Fibroblast of peridontal ligament (primary cell): ENCODE measurements at regions not wholly inside any gene's neighbourhood (a gene's known extent, or its start where the extent isn't known, plus 50 kb on each side); places are given as distances from the start of the nearest gene placed in this dataset.

Experiments used
- DNase-seq: peaks from one replicate; pipeline ENCODE4 v3.0.0-alpha.2; 2010; ENCODE audit errors: extremely low read depth

DNA sequence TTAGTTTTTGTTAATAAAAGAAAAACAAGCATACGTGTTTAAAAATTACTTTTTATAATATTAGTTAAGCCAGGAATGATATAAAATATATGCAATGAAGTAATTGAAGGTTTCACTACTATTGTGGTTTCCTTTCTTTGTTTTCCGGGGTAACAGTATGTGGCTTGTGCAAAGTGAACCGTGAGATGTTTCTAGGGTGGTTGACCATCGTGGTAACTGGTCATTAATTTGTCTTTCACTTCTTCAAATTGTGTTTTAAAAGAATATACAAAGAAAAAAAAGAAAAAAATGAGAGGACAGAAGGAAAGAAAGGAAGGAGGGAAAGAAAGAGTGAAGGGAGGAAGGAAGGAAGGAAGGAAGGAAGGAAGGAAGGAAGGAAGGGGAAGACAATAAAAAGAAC is 330.1 kb upstream of the CPXCR1 start:
- no peak for DNase-seq

DNA sequence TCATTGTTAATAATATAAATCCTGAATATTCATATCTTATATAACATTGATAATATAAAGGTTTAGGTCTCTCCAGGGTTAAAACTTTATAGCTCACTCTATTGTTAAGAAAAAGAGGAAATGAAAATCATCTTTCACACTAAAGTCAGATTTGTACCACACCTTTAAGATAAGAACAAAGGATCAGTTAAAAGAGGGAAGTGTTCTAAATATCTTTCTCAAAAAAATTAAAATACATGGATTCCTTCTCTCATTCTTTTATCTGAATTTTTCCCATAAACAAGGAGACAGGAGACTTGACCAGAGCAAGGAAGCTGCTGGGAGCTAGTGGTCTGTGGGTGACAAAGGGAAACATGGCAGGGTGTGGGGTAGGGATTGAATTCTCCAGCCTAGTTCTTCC is 323.0 kb upstream of the CPXCR1 start:
- DNase-seq = no peak

DNA sequence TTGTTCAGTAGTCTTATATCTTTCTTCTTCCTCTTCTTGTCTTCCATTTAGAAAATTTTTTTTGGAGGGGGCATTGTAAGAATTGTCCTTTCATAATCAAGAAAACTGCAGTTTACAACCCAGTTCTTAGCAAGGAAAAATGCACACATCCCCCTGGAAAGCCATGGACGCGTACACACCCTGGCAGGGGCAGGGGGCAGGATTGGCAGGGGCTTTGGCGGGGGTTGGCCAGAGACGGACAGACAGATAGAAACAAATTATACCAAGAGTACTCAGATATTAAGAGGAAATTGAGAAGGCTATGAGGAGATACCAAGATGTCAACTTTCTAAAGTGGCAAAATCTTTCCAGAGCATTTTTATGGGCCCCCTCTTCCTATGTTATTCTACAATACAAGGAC is 322.5 kb upstream of the CPXCR1 start:
- no peak for DNase-seq

DNA sequence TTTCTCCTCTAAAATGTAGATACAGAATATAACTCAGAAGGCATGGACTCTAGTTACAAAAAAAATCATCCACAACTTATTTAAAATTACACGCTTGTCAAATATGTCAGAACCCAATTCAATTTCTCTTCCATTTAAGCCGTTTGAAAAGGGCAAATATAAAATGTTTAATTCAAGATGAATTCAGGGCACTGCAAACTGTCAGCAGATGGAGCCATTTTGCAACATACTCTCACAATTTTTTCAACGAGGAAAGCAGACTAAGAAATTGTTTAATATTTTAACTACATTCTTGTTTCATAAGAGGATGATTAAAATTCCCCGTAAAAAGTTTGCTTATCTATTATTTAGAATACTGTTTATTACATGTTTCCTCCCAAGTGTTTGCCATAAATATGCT is 321.3 kb upstream of the CPXCR1 start:
- DNase-seq = no peak

DNA sequence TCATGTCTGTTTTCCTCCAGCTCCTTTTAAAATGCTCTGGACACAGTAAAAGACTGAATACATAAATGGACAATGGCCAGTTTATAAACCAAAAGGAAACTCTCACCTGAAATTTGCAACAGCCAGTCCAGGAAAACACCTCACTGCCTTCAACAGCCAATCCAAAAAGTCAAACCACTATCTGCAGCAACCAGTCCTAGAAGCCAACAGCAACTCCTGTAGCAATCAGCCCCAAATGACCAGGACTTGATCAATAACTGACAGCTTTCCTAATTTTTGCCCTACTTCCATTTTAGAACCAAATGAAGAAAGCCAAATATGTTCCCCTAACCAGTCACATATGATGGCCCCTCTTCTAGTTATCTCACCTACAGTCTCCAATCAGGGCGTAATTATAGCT is 309.5 kb upstream of the CPXCR1 start:
- no peak for DNase-seq

DNA sequence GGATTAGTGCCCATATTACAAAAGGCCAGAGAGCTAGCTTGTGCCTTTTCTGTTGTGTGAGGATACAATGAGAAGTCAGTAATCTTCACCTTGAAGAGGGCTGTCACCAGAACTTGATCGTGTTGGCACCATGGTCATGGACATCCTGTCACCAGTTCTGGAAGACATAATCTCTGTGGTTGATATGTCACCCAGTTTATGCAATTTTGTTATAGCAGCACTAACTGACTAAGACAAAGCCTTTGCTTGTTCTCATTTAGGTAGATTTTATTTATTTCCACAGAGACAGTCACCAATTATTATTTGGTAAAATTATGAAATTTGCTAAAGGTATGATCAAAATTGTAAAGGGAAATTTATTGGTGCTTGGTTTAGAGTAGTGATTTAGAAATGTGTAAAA is 308.8 kb upstream of the CPXCR1 start:
- DNase-seq = no peak

DNA sequence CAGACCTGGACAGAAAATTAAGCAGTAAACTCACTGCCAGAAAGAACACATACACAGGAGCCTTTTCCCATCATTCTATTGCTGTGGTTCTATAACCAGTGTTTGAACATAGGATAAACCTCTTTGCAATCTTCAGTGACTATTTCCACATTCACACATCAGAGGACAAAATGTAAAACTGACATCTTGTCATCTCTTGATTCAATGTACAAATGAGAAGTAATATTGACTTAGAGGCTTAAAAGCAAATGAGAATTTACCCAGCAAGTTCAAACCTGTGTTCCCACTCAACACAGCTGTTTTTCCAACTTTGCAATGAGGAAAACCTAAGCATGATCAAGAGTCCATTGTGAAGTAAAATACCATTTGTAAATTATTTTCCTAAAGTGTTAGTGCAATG is 307.1 kb upstream of the CPXCR1 start:
- DNase-seq = no peak
